CD1c-positive myeloid dendritic cell (primary cell): ENCODE measurements at regions not wholly inside any gene's neighbourhood (a gene's known extent, or its start where the extent isn't known, plus 50 kb on each side); places are given as distances from the start of the nearest gene placed in this dataset.

ENCODE experiments used
- DNase-seq: peaks from one replicate; pipeline ENCODE4 v3.0.0-alpha.2; 2016; ENCODE audit errors: extremely low spot score

DNA sequence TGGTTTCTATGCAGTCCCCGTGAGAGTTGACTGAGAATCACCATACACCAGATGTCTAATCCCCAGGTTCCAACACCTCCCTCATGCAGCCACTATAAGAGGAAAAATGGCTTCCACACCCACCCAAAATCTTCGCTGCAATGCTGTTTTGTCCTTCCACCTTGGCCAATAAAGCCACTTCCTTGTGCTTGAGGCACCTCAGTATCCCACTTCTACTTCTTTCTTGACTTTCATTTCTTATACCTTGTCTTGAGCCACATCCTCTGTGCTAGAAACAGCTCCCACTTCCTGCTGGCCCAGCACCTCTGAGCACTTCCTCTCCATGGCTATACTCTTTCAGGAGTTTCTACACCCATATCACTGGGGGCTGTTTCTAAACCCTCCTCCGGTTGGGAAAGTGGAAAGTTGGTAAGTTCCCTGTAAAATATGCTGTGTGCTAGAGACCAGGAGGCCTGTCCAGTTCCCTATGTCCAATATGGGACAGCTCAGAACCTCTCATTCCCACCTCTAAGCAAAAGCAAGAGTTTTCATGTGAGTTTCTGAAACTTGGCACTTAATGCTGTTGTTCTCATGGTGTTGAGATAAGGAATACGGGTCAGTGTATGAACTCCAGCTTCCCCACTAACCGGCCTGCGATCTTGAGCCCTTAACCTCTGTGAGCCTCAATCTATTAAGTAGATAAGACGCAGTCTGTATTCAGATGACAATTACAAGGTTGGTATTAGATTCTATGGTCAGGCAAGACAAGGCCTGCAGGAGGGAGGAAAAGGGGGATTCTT is 209.1 kb upstream of the ID2 start:
- DNase-seq: peak; percentile 66

DNA sequence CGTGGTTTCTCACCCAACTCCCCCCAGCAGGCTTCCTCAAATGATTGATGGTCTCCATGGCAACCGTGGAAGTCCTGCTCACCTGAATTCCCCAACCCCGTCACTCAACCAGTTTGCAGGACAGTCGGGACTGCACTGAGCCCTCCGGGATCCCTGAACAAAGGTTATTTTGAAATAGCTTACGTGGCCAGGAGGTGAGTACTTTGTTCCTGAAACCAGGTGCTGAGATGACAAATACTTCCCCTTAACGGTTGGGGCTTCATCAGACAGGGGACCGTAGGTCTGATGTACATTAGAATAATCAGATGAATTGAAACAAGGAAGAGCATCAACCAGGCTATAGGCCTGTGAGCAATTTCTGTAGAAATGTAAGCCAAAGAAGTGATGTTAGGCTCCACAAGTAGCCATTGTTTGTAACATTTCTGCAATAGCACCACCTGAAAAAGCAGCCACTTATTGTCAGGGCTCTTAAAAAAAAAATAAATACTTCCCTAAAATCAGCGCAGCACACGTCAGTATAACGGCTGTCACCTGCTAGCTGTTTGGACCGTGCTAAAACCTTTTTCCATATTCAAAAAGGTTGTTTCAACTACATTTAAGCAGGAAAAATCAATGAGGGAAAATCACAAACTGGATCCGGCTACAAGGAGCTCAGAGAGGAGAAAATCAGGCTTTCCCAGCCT is 206.4 kb upstream of the ID2 start:
- DNase-seq: peak; percentile 43

DNA sequence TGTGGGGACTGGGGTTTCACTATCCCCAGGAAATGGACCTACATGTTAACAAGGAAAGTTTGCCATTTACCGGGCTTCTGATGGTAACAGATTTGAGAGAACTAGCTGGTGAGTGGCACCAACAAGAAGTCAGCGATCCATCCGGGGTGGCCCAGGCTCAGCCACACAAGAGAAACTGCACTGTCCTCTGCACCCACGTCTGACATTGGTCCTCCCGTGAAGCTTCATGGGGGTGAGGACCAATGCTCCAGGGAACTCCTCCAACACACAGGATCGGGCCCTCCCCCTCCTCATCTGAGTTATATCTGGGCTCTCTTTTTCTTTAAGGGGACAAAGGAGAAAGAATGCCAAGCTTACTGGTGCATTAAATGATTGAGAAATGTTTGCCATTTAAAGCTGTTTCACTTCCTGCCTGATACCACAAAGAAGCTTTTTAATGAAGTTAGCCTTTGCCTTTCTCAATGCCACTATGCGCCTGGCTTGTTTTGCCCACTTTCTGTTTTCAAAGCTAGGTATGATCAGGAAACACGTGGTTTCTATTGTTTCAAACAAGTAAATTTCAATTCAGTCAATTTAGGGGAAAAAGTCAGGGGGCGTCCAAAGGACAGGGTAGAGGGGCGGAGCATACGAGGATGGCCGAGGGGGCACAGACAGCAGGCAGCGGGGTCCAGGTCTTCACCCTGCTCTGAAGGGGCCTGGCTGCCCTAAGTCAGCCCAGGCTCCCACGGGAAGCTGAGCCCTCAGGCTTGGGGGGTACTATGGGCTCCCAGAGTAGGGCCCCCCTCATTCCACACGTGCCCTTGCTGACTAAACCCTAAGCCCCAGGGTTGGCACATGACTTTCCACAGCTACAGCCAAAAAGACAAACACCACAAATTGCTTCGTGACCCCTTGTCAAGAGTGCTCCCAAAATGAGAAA is 204.0 kb upstream of the ID2 start:
- DNase-seq: peak; percentile 81

DNA sequence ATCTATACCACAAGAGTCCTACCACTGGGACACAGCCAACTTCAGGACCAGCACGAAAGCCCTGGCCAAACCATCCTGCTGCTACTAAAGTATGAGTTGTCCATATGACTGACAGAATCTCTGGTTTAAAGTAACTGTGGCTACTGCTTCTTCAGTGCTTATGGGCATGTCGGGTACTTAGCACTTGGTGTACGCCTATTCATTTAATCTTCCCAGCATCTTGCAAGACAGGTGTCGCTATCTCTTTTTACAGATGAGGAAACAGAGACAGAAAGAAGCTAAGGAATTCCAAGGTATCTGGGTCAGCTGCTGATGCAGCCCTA is 203.4 kb upstream of the ID2 start:
- DNase-seq: no peak

DNA sequence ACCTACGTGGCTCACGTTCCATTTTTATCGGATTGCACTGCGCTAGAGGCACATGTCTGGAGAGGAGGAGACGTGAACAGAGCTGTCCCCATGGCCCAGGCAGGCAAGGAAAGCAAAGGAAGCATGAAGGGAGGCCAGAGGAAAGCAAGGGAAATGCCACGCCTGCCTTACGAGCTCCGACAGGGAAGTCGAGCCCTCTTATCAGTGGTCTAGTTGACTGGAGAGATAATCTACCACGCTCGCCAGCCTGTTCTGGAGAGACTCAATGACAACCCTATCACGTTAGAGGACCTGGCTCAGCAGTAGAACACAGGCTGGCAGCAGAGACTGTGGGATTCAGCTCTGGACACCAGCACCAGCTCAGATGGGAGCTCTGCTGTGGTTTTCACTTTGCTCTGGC is 202.6 kb upstream of the ID2 start:
- DNase-seq: no peak

DNA sequence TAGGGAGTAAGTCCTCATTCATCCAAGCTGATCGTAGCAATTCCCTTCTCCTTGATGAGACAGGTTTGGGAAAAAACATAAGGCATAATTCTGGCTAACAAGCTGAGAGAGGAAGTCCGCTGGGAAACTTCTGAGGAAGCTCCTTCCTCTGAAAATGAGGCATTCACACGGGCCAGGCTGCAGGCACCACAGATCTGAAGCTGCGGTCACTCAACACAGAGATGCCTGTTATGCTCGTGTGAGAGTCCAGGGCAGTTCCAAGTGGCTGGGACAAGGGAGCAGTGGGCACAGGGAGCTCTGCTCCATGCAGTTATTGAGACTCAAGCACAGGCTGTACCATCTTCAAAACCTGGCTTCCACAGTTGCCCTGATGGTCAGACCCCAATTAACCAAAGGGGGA is 200.9 kb upstream of the ID2 start:
- DNase-seq: peak; percentile 51

DNA sequence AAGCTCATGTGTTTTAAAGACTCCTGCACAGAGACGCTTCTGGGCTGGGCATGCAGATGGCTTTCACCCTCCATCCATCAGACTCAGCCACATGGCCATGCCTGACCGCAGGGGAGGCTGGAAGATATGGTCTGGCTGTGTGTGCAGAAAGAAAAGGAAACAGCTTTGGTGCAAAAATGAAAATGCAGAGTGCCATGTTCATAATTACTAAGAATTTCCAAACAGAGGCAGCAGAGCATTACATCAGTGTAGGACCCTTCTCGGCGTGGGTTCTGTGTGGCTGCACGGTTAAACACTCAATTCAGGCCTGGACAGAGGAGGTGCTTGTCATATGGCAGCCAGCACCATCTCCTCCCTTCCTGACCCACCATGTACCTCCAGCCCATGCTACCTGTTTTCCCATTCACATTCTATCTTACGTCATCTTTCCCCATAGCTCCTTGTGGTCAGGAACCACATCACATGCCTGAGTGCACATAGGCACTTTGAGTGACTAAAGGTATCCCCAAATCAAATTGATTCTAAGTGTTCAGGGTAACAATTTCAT is 200.3 kb upstream of the ID2 start:
- no peak for DNase-seq

DNA sequence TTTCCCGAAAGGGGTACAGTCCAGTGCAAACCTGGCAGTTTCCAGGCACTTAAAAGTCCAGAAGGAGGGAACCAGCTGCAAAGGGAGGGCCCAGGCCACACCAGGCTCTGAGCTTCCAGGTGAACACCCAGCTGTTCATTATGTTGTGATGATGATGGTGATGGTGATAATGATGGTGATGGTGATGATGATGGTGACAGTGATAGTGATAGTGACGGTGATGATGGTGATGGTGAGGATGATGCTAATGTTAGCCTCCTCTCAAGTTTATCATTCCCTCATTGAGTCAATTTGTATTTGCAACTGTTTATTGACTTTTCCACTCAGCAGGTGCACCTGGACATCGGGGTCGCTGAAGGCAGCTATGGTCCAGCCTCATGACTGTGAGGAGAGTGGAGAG is 199.4 kb upstream of the ID2 start:
- no peak for DNase-seq

DNA sequence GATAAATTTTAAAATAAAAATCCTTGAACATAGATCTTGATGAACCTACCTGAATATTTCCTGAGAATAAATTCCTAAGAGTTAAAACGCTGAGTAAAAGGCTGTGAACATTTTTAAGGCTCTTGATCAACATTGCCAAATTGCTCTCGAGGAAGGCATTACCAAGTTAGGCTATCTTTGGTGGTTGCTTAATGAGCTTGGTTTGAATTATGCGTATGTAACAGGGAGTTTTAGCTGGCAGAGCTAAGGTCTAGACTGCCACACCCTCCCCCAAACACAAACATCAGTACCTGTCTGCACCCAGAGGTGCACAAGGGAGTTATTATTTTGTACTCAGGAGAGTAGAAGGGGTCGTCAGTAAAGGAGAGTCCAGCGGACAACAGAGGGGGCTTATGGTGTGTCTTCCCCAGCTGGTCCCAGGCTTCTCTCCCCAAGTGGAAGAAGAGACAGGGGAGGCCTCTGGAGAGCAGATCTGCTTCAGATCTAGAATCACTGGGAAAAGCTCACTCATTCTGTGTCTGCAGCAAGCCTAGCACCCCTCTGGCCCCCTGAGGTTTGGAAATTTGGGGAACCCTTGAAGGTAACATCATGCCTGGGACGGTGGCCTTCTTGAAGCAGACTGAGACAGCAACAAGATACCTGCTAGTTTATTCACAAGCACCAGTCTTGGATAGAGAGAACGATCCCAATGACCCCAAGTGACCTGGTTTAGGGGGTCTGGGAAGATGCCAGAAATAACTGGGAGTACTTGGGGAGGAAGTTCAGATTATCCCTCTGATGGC is 197.2 kb upstream of the ID2 start:
- no peak for DNase-seq

DNA sequence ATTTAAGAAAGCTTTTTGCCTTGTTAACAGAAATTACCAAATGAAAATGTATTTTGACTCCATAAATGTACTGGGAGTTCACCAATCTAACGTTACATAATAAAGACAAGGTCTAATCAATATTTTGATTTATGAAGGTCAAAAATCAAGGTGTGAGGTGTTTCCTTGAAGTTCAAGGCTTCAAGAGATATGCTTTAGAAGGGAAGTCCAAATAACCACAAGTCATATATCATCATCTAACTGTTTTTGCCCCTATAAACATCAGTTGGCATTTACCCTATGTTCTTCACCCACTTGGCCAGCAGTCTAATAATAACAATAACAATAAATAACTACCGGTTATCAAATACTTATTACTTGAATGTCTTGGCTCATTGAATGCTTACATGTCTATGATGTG is 196.1 kb upstream of the ID2 start:
- no peak for DNase-seq

DNA sequence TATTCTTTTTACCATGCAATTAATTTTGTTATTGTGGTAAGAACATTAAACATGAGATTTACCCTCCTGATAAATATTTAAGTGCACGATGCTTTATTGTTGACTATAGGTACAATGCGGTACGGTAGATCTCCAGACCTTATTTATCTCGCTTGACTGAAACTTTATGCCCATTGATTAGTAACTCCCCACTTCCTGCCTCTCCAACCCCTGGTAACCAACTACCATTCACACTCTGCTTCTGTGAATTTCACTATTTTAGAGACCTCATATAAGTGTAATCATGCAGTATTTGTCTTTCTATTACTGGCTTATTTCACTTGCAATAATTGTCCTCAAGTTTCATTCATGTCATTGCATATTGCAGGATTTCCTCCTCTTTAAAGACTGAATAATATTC is 195.7 kb upstream of the ID2 start:
- DNase-seq: no peak

DNA sequence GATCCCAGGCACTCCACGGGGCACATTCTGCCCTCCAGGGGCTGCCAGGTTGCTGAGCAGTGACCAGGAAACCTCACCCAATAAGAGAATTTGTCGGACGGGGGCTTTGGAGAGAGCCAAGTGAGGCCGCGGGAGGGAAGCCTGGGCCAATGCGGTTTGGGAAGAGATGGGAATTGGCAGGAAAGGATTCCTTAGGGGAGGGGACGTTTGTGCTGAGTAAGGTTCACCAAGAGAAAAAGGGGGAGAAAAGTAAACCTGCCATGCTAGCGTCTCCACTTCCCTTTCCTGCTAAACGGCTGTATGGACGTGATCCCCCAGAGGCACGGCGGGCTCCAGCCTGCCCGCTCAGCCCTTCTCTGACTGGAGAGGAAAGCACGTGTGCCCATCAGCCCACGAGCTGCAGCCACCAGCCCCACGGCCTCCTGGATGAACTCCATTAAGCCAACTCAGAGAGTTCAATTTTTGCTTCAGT is 194.4 kb upstream of the ID2 start:
- peak; percentile 39 for DNase-seq

DNA sequence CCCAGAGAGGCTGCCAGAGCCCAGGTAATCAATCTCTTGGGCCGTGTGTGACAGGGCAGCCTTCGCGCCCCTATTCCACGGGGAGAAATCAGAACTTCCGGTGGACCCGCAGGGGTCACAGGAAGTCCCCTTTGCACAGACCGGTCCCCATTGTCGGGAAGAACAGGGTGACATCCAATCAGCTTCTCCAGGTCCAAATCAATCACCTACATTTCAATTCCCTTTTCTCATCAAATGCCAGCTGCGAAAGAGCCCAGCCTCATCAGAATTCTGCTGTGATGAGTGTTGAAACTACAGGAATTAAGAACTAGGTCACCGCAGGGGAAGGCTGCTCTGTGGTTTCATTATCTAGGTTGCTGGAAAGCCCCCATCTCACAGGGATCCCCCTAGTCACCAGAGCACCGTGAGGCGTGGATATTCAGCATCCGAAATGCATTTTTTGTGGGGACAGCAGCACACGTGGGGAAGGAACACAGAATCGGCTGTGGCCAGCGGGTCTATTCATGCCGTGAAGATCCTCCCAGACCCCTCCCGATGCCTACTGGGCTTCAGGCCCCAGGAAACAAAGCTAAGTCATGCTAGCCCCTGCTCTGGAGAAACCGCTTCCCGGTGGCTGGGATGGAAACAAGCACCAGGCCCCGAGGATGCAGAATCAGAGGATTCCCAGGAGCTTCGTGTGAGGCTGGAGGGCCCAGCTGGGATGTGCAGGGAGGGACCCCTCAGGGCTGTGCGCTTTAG is 193.7 kb upstream of the ID2 start:
- peak; percentile 69 for DNase-seq

DNA sequence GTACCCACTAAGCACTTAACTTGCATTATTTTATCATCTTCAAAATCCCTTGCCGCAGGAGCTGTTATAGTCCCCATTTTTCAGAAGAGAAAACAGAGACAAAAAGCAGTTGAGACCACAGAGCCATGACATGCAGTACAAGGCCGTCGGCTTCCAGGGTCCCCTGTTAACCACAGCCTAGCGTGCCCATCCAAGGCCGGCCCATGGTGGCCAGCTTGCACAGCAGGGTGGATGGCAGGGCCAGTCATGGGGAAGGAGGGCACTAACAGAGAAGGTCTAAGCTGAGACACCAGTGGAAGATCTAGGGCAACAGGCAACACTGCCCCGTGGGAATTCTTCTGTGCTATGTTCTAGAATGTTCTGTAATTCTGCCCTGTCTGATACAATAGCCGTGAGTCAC is 192.6 kb upstream of the ID2 start:
- no peak for DNase-seq

DNA sequence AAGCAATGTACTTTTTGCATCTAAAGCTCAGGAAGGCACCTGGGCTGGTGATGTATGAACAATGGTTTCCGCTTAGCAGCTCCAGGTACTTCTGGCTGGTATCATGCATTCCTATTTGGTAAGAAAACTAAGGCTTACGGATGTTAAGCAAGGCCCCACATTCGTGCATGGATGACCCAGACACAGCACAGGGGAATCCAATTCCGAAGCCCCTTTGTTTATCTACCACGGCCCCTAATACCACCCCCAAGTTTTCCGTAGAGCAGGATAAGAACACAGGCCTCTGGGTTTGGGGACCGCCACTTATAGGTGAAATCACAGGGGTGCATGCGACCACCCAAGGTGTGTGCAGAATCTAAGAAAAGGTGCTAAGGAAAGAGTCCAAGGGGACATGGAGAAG is 192.1 kb upstream of the ID2 start:
- DNase-seq: no peak

DNA sequence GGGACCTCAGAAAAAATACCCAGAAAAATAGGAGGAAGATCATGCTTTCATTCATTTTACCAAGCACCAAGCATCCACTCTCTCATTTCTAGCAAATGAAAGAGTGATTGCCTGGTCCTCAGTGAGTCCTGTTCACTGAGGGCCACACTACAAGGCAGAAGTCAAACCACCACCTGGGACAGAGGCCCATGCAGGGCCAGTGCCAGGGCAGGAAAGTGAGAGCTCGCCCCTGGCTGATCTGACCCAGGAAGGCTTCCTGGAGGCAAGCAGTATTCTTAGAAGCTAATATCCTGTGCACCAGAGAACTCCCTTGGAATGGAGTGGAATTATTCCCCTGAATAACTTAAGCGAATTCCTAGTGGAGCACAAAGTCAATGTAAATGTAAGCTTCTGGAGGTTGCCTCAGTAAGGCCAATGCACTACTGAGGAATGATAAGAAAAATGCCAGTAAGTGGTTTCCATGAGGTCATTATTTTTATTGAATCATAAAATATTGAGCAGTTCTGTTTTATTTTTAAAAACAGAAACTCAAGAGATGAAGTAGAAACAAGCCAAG is 191.6 kb upstream of the ID2 start:
- no peak for DNase-seq

DNA sequence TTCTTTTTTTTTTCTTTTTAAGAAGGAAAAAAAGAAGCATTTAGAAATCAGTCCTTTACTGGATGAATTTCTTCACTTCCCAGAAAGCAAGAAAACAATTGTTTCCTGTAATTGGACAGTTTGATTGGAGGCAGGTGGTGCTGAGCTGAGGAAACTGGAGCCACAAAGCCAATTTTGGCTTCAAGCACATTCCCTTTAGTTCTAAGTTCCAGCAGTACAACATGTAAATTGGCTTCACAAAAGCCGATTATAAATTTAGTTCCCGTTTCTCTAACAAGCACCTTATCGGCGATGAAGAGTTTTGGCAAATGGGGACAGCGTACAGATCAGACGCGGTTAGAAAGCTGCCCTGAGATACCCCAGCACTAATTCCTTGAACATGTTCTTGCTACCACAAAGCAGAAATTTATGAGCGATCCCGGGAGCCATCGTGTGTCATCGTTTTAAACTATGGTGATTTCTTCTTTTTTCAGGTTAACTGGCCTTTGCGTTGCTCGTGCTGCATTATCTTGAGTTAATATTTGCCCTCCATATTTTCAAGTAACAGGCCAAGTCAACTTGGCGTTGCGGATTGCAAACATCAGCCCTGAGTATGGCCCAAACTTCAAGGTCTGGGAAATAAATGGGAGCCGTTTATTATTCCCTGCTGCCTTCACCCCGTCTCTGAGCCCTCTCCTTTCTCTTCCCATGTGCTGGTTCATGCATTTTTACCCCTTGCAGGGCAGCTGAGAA is 190.4 kb upstream of the ID2 start:
- DNase-seq: no peak

DNA sequence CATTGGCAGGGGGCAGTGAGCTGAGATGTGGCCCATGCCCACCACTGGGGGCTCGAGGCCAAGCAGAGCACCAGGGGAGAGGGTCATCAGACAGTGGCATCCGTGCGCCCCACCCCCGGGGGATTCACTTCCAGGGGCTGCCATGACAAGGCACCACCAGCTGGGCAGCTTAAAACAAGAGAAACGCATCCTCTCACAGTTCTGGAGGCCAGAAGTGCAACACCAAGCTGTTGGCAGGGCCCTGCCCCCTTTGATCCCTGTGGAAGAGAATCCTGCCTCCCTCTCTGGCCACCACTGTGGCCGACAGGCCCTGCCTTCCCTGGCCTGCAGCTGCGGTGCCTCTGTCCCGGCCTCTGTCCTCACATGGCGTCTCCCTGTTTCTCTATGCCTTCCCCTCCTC is 187.7 kb upstream of the ID2 start:
- no peak for DNase-seq

DNA sequence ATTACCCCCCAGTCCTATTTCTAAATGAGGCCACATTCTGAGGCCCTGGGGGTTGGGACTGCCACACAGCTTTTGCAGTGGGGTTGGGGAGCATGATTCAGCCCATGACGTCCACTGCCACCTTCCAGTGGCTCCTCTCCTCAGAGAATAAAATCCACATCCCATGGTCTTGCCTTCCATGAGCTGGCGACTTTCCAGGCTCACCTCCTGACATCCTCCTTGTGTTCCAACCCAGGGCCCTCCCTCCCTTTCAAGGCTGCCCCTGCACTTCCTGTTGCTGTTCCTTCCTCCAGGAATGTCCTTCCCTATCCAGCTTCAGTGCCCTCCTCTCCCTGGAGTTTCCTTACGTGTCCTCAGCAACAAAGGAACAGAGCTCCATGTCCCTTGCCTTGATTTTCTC is 187.3 kb upstream of the ID2 start:
- no peak for DNase-seq
